HG03066 (cell line): ENCODE measurements at regions not wholly inside any gene's neighbourhood (a gene's known extent, or its start where the extent isn't known, plus 50 kb on each side); places are given as distances from the start of the nearest gene placed in this dataset.
"Not testable (repeated sequence)": the region's sequence is repeated elsewhere in the genome, so short reads cannot be mapped to it uniquely, and the experiment has no call there.

Source experiments
- ATAC-seq: cut with Tn5 transposase; IDR thresholded peaks from one replicate; pipeline ENCODE4 v1.9.1; 2021; ENCODE audit warnings: low read depth; ENCODE audit not compliant: unreplicated experiment

GRCh38 chr3:165635791-165636683, 201.2 kb downstream of the BCHE start:
- ATAC-seq = no peak

- no peak for ATAC-seq
Measured at GRCh38 chr3:165624761-165625160, 212.5 kb downstream of the BCHE start.

- no peak for ATAC-seq
Measured at GRCh38 chr3:165622356-165622755, 214.9 kb downstream of the BCHE start.

GRCh38 chr3:165619069-165619468, 218.2 kb downstream of the BCHE start:
- no peak for ATAC-seq

GRCh38 chr3:165617134-165617533, 220.1 kb downstream of the BCHE start:
- no peak for ATAC-seq

GRCh38 chr3:165614337-165614736, 222.9 kb downstream of the BCHE start:
- ATAC-seq = no peak

GRCh38 chr3:165613014-165613413, 224.2 kb downstream of the BCHE start:
- no peak for ATAC-seq

GRCh38 chr3:165607221-165607620, 230.0 kb downstream of the BCHE start:
- ATAC-seq = no peak

GRCh38 chr3:165603196-165603595, 234.0 kb downstream of the BCHE start:
- no peak for ATAC-seq

- not testable (repeated sequence) for ATAC-seq
Measured at GRCh38 chr3:165572566-165572965, 264.7 kb downstream of the BCHE start.

GRCh38 chr3:165568907-165569462, 268.2 kb downstream of the BCHE start:
- no peak for ATAC-seq

- ATAC-seq = no peak
Measured at GRCh38 chr3:165555785-165556184, 281.4 kb downstream of the BCHE start.

- no peak for ATAC-seq
Measured at GRCh38 chr3:165553371-165553770, 283.9 kb downstream of the BCHE start.

- no peak for ATAC-seq
Measured at GRCh38 chr3:165549665-165550064, 287.6 kb downstream of the BCHE start.

- ATAC-seq = no peak
Measured at GRCh38 chr3:165549037-165549436, 288.2 kb downstream of the BCHE start.

GRCh38 chr3:165545059-165545458, 292.2 kb downstream of the BCHE start:
- ATAC-seq = no peak

- ATAC-seq = no peak
Measured at GRCh38 chr3:165544432-165544831, 292.8 kb downstream of the BCHE start.

- no peak for ATAC-seq
Measured at GRCh38 chr3:165538166-165538565, 299.1 kb downstream of the BCHE start.

- no peak for ATAC-seq
Measured at GRCh38 chr3:165532851-165533250, 304.4 kb downstream of the BCHE start.

- no peak for ATAC-seq
Measured at GRCh38 chr3:165529451-165529850, 307.8 kb downstream of the BCHE start.

- no peak for ATAC-seq
Measured at GRCh38 chr3:165526367-165526766, 310.9 kb downstream of the BCHE start.

- ATAC-seq = no peak
Measured at GRCh38 chr3:165523801-165524200, 313.4 kb downstream of the BCHE start.
